OCI-LY1 (cell line): ENCODE measurements at regions not wholly inside any gene's neighbourhood (a gene's known extent, or its start where the extent isn't known, plus 50 kb on each side); places are given as distances from the start of the nearest gene placed in this dataset.

Experiments
- CTCF ChIP-seq: fragments of 200-600 bp; sonication (generic), shearing (Covaris generic); IDR thresholded peaks from 2 replicates; pipeline ENCODE4 v1.5.1; 2017; ENCODE audit warnings: mild to moderate bottlenecking, antibody characterized with exemption, low read length, moderate library complexity, mixed read lengths
- EZH2 ChIP-seq: fragments of 200-600 bp; sonication (generic), shearing (Covaris generic); IDR thresholded peaks from 2 replicates; pipeline ENCODE4 v1.8.0; 2017; ENCODE audit warnings: borderline replicate concordance, mixed run types, mild to moderate bottlenecking, antibody characterized with exemption, low read length, moderate library complexity, mixed read lengths

- TF ChIP-seq CTCF, result no peak
- TF ChIP-seq EZH2, result no peak
Observed at GRCh38 chr2:40935349-40935748, 483.5 kb upstream of the SLC8A1 start.
